ENCODE measurements at regions not wholly inside any gene's neighbourhood (a gene's known extent, or its start where the extent isn't known, plus 50 kb on each side); places are given as distances from the start of the nearest gene placed in this dataset.

- TF ChIP-seq CTCF (IDR thresholded peaks at IDR 0.05; ENCODE audit: low read depth, low read length, poor library complexity, severe bottlenecking): no peak
- TF ChIP-seq EZH2phosphoT487 (IDR thresholded peaks at IDR 0.05; ENCODE audit: borderline replicate concordance, low read length): no peak
Measured at GRCh38 chr2:42941633-42942176, 149.3 kb upstream of the HAAO start.
